ENCODE measurements at regions not wholly inside any gene's neighbourhood (a gene's known extent, or its start where the extent isn't known, plus 50 kb on each side); places are given as distances from the start of the nearest gene placed in this dataset.

- no peak overlapping the region for H4K5ac ChIP-seq (ENCODE audit: insufficient read length, low read depth, low read length)
- H2BK5ac ChIP-seq (ENCODE audit: low read depth, low read length): no peak overlapping the region
- peaks cover 0 to 4% (median 0%) of the 10 kb centered on the region in 4 experiments; a peak in 3 of 7 replicates for H3K4me1 ChIP-seq (replicated peaks in 1 of 4; ENCODE audit: control insufficient read depth in 3 of 4, insufficient read depth in 4 of 4, low read length in 3 of 4)
- POLR2A ChIA-PET (ENCODE audit: partially characterized antibody): no interaction called here
- H3K9ac ChIP-seq (replicated peaks in 1 of 4; ENCODE audit: extremely low read depth in 1 of 4, low read depth in 3 of 4, low read length in 3 of 4): no peak overlapping the region
- no peak overlapping the region for H4K8ac ChIP-seq (ENCODE audit: extremely low read depth, insufficient read depth, low read length)
- DNase-seq (ENCODE audit: low read depth in 1 of 2, low spot score in 2 of 2) (no peak), FAIRE-seq (no peak)
- H3K9me3 ChIP-seq (ENCODE audit: insufficient read depth in 2 of 2, low read depth in 1 of 2, low read length in 1 of 2): no peaks in the 10 kb centered on the region
- H3K27ac ChIP-seq (ENCODE audit: low read depth, low read length): no peak overlapping the region
- no peak overlapping the region for H2AK5ac ChIP-seq (ENCODE audit: low read depth, low read length)
- no peak overlapping the region for H3K4me3 ChIP-seq (ENCODE audit: extremely low read depth in 1 of 4, insufficient read depth in 2 of 4, low read depth in 3 of 4, low read length in 4 of 4)
- CTCF ChIA-PET (ENCODE audit: partially characterized antibody): interaction anchor here (1.9 kb wide), 1 partner anchor 91 kb away, joined by 5 read pairs; no protein-coding TSS in a partner anchor
- no peak overlapping the region for H3K23ac ChIP-seq (ENCODE audit: insufficient read length)
- no peak overlapping the region for H3K4me2 ChIP-seq (ENCODE audit: insufficient read depth in 1 of 2, low read depth in 2 of 2, low read length in 2 of 2)
- H3K23me2 ChIP-seq (ENCODE audit: low read depth, low read length): peaks cover 6% of the 10 kb centered on the region; the same call in 1 of the 2 replicates
- H3K36me3 ChIP-seq (ENCODE audit: control insufficient read depth in 2 of 4, insufficient read depth in 4 of 4, low read length in 3 of 4): no peaks in the 10 kb centered on the region
- H3K27me3 ChIP-seq (replicated peaks in 1 of 4; ENCODE audit: control insufficient read depth in 3 of 4, extremely low read depth in 1 of 4, insufficient read depth in 3 of 4, low read length in 3 of 4): no peaks in the 10 kb centered on the region
- 88% methylated on average over 9 of the region's 10 CpGs; no CpG with 5 or more reads in 1 of the 2 experiments for WGBS, 2 experiments (ENCODE audit: extremely low coverage in 1 of 2, insufficient coverage in 1 of 2, insufficient read length in 1 of 2, insufficient replicate concordance in 2 of 2, low coverage in 1 of 2, low lambda C conversion rate in 2 of 2, missing lambda C conversion rate in 1 of 2)
- no peak overlapping the region for H2BK20ac ChIP-seq (ENCODE audit: low read length)
- H3K18ac ChIP-seq (ENCODE audit: extremely low read depth, low read length): no peak overlapping the region; the same call in none of the 2 replicates
- no peaks in the 10 kb centered on the region for H3K79me1 ChIP-seq (ENCODE audit: low read depth, low read length)
- no peaks in the 10 kb centered on the region for H4K20me1 ChIP-seq (replicated peaks in 1 of 2; ENCODE audit: control insufficient read depth in 1 of 2, insufficient read depth in 2 of 2, low read length in 2 of 2)
- no peak overlapping the region for H3K14ac ChIP-seq (ENCODE audit: insufficient read length)
- H3K4ac ChIP-seq (replicated peaks; ENCODE audit: insufficient read length, low read depth, low read length): no peak overlapping the region
- no peak overlapping the region; the same call in 1 of the 2 replicates for H2BK15ac ChIP-seq (ENCODE audit: low read length)
- H3K56ac ChIP-seq (replicated peaks; ENCODE audit: insufficient read length, low read depth, low read length): no peak overlapping the region
- H2BK12ac ChIP-seq (ENCODE audit: low read depth, low read length): no peak overlapping the region
- no peak overlapping the region for H4K91ac ChIP-seq (replicated peaks; ENCODE audit: insufficient read length, low read length)
- H2AFZ ChIP-seq (ENCODE audit: low read length): no peak overlapping the region
- no peak overlapping the region for H2BK120ac ChIP-seq (replicated peaks; ENCODE audit: low read depth, low read length)
- no peaks in the 10 kb centered on the region for H3K79me2 ChIP-seq (ENCODE audit: control insufficient read depth in 1 of 2, insufficient read depth in 2 of 2, low read length in 2 of 2)
- no peak for TF ChIP-seq CHD1 (IDR thresholded peaks at IDR 0.05; ENCODE audit: low read depth, low read length)
- TF ChIP-seq E2F6 (IDR thresholded peaks at IDR 0.05): no peak
- TF ChIP-seq ATF2 (IDR thresholded peaks at IDR 0.05; ENCODE audit: low read length): no peak
- TF ChIP-seq RNF2 (IDR thresholded peaks at IDR 0.05; ENCODE audit: borderline replicate concordance, low read depth, low read length, missing control alignments, poor library complexity, severe bottlenecking): no peak
- no peak for TF ChIP-seq SP1 (IDR thresholded peaks at IDR 0.05; ENCODE audit: low read depth, low read length)
- TF ChIP-seq MAX (IDR thresholded peaks at IDR 0.05): no peak
- no peak for TF ChIP-seq CEBPB (IDR thresholded peaks at IDR 0.05; ENCODE audit: low read depth, low read length)
- no peak for TF ChIP-seq CBX5 (IDR thresholded peaks at IDR 0.05; ENCODE audit: low read depth, low read length)
- TF ChIP-seq CTCF (IDR thresholded peaks at IDR 0.05; ENCODE audit: control extremely low read depth in 1 of 3, insufficient read depth in 1 of 3, low read depth in 1 of 3, low read length in 3 of 3): no peak
Measured at GRCh38 chr9:134262035-134262434, 64.2 kb upstream of the RXRA start.
